ENCODE measurements at regions not wholly inside any gene's neighbourhood (a gene's known extent, or its start where the extent isn't known, plus 50 kb on each side); places are given as distances from the start of the nearest gene placed in this dataset.

DNA sequence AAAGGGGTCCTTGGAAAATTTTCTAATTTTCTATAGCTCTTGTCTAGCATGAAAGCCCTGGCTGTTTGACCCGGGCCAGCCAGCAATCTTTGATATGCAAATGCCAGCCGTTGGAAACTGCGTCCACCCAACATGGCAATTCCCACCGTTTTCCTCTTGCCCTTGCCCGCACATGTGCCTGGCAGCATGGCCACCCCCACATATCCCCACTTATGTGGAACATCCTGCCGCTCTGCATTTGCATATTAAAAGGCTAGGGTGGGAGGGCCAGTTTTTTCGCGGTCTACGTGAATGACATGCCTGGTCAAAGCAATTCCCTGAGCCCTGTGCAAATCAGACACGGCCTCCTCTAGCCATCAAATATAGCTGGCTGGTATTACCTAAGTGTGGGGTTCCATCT is 110.3 kb upstream of the TDRD3 start:
- no peak for DNase-seq

DNA sequence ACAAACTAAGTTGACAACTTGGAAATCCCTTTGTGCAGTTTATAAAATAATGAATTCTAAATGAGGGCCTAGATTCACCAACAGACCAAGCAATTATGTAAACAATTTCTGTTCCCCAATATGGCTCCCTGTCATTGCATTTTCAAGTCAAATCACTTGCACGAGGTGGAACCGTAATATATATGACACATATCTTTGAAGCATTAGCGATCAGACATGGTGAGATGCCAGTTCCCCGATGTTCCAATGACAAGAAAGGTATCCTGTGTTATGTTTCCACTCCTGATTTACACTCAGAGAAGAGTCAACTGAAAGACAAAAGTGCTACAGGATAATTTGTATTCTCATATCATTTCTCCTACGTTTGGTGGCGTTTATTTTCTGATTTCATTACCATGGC is 108.5 kb upstream of the TDRD3 start:
- DNase-seq: no peak

DNA sequence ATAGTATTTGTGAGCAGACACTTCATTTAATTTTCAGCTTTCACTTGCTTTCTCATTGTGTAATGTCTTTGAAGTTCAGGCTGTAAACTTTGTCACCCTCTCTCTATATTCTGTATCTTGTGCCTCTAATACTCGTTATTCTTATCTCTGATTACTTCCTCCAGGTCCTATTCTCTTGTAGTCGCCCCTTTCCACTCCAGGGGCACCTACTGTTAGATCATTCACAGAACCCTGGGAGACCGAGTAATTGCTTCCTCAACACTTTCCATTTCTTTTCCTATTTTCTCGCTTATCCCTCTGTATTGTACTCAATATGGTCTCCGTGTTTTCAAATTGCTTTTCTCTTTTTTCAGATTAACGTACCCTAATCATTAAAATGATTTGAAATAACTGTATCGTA is 93.9 kb upstream of the TDRD3 start:
- no peak for DNase-seq

DNA sequence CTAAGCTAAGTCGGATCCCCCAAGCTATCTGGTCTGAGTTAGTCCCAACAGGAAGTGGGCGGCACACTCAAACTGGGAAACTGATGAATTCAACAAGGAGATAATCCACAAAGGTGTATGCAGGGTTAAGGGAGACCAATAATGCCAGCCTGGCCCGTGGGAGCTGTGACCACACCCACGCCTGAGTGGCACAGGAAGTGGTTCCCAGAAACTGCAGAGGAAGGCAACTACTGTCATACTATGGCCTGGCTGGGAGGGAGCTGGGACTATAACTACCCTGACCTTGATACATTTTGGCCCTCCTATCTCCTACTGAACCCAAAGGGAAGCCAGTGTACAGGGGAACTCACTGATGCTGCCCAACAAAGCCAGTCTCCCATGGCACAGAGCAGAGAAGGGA is 85.5 kb upstream of the TDRD3 start:
- no peak for DNase-seq

DNA sequence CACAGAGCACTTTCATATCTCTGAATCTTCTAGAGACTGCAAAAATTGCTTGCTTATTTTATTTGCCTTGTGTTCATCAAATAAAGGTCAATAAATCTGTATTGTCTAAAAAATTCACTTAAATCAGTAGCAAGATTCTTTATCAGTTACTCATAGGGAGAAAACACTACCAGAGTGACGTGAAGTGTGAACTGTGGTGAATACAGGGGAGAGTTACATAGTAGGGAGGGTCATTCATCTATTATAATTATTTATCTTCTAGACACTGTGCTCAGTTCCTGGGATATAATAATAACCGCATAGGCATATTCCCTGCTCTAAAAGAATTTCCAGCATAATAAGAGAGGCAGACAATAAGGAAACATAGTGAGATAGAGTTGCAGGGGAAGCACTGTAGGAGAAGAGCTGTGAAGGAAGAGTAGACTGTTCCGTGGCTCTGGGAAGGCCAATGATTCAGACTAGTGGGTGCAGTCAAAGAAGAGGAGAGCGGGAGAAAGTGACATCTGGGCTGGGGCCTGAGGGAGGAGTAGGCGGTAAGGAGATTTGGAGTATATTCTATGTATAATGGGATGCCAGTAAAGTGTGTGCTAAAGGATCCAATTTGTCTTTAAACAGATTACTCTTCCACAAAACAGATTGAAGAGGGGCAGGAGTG is 84.0 kb upstream of the TDRD3 start:
- no peak for DNase-seq

DNA sequence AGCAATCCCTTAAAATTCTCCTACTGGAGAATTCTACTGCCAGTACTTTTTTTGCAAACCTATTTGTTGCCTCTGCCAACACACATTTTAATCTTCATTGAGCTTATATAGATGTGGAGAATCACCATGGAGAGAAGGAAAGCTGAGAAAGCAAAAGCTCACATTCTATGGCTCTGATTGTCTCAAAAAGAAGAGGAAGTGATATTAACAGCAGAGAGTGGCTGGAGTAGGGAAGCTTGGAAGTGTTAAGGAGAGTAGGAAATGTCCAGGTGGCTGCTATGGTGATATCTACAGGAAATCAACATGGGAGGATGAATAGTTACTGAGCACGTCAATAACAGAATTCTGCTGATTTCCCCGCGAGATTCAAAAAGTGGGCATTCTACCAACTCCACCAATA is 78.8 kb upstream of the TDRD3 start:
- DNase-seq: no peak

DNA sequence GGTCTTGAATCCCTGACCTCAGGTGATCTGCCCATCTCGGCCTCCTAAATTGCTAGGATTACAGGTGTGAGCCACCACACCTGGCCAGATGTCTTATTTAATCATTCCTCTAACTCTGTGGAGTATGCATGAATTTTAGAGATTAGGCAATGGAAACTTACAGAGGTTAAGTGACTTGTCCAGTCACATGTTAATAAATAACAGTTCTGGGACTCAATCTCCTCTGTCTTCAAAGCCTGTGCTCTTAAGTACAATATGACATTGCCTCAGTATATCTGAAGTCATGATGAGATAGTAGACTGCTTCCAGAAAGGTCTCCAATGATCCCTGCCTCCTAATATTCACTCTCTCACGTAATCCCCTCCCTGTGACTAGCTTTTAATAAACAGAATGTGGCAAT is 72.9 kb upstream of the TDRD3 start:
- DNase-seq: no peak

DNA sequence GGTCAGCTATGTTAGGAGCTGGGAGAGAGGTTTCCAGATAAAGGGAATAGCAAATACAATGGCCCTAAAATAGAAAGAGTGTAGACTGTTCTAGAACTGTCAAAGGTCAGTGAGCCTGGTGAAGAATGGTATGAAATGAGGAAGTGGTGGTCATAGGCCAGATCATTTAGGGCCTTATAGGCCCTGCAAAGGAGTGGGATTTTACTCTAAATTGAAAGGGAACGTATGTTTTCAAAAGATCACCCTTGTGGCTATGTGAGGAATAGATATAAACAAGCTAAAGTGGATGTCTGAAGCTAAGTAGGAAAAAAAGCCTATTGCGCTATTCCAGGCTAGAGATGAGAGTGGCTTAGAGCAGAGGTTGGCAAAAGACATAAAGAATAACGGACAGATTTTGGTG is 70.7 kb upstream of the TDRD3 start:
- DNase-seq: no peak

DNA sequence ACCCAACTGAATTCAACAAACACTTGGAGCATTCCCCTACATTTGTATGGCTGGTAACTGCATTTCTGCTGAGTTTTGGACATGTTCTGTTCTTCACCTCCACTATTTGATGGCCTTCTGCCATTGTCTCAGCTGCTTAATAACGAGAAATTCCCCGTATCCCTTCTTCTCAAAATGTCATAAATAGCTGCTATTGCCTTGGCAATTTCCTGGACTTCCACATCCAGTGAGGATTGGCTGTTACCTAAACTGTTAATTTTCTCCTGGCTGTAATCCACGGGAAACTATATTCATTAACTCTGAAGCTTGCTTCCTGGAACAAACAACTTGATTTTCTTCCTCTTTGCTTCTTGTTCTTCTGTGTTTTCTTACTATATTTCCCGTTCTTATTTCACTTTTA is 69.5 kb upstream of the TDRD3 start:
- no peak for DNase-seq

DNA sequence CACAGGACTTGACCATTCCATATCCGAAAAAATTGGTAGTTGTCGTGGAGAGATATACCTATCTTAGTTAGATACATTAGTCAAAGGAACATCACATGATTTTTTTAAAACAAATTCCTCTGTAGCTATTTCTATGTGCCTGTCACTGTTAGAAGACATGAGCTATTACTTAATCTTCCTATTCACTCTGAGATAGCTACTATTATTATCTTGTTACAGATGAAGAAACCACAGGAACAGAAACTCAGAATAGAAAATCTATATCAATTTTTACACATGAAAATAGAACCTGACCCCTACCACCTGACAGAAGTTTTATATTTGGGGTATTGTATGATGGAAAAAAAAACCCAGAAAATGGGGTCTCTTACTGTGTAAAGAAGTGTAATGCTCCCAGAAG is 68.9 kb upstream of the TDRD3 start:
- DNase-seq: no peak

DNA sequence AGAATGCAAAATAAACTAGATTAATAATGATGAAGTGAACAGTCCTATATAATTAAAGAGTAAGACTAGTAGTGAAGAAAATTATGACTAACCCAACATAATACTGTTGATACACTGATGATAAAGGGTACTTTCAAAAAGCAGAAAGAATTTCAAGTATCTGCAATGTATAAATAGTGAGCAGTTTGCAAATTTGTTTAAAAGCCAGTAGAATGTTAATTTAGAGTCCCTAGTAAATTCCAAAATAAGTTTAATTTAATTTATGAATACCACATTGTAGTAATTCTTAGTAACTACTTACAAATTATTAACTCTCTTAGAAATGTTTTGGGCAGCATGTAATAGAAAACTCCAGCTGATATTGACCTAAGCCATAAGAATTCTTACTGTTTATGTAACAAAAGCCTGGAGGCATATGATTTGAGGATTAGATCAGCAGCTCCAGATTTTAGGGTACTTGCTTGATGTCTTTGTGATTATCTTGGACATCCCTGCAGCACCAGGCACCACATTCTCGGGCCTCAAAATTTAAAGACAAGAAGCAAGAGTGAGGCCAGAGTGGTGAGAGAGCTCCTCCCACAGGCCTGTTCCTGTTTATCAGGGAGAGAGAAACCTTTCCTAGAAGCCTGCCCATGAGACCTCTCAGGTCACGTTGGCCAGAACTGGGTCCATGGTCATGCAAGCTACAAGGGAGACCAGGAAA is 67.6 kb upstream of the TDRD3 start:
- peak; percentile 45 for DNase-seq

DNA sequence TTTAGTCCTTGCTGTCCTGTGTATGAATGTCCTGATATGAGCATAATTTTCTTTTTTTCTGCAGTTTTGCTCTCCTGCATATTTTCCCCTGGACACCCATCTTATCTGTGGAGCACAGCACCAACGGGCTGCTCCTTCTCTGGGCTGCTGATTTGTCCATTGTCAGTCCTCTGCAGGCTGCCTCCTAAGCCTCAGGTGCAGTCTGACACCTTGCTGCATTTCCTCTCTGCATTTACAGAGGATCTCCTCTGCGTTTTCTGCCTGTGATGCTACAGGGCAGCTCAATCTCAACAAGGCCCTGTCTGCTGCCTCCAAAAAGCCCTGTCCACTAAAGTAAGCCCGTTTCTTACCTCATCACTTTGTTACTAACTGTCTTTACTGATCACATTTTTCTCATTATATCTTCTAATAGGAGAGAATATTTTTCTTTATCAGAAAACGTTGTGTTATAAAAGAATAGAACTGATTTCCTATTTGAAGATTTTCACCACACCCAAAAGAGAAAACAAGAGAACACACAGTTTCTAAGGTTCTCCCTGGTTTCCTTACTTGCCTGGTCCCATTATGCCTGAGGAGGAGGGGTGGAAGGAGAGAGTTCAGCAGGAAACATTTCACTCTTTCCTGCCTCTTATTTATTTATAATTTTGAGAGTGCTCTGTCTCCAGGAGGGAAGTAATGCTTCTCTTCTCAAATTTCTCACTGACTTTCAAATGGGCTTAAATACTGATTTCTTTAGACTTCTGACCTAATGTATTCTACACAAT is 65.6 kb upstream of the TDRD3 start:
- no peak for DNase-seq

DNA sequence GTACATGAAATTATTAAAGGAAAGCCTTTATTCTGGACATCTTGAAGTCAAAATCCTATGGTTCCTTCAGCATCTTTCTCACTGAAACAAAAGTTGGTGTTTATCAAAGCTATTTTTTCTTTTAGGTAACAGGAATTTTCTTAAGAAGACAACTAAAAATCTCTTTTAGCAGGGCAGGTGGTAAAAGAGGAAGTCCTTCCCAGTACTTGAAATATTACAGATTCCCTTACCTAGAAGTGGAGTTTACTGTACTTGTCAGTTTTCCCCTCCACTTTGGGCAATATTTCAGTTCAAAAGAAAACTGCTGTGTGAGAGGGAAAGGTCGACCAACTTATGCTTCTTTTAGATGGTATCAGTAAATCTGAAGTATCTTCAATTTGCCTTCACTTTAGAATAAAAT is 64.3 kb upstream of the TDRD3 start:
- DNase-seq: no peak

DNA sequence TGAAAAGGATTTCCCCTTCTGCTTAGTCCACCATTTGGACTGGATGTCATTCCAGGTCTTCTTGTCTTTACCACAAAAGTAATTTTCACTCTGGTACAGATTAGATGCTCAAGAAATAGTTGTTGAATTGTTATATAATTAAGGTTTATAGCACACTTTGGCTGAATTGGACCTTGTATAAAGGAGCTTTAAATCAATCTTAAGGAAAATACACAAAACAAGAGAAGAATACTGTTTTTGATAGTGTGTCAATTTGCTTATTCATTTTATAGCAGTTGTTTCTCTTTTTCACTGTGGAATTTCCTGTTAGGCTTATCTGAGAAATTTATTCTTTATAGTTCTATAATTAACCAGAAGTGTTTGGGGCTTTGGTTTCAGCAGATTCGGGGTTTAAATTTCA is 62.7 kb upstream of the TDRD3 start:
- DNase-seq: no peak

DNA sequence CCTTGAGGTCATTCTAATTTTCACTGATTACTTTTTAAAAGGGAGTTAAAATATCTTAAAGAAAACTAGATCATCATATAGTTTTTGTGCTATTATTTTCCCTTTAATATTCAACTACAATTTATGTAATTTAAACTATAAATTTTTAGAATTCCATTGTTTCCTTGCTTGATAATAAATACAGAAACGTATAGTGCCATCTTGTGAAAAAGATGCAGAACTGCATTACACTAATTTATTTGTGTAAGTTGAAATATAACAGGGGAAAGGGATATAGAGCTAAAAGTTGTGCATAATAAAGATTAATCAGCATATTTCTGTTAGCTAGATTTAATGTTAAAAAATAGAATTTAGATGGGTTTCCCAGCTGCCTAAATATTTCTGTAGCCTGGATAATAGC is 61.5 kb upstream of the TDRD3 start:
- DNase-seq: peak; percentile 29

DNA sequence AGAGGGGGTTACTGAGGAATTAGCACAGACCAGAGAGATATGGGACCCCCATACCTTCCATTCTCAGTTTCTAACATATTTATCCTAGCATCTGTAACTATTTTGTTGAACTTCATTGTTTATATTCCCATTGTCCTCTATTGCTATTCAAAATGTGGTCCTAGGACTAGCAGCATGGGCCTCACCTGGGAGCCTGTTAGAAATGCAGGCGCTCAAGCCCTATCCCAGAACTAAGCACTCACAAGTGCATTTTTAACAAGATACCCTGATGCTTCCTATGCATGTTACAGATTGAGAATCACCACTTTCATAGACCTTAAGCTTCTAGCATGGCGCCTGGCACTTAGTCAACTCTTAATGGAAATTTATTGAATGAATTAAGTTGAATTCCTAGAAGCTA is 58.3 kb upstream of the TDRD3 start:
- no peak for DNase-seq

DNA sequence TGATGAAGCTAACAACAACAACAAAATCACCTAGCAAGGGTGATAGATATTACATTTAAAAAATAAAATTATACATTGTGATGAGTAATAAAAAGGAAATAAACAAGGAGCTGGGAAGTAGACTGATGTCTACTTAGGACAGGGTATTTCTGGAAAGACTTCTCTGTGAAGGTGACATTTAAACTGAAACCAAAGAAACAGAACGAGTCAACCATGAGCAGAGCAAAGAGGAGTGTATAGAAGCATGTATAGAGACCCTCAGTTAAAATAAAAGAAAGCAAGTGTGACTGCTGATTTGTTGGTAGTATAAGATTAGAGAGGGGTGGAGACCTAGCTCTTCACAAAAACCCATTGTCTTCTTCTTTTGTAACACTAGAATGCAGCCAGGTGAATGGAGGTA is 53.0 kb upstream of the TDRD3 start:
- DNase-seq: no peak

DNA sequence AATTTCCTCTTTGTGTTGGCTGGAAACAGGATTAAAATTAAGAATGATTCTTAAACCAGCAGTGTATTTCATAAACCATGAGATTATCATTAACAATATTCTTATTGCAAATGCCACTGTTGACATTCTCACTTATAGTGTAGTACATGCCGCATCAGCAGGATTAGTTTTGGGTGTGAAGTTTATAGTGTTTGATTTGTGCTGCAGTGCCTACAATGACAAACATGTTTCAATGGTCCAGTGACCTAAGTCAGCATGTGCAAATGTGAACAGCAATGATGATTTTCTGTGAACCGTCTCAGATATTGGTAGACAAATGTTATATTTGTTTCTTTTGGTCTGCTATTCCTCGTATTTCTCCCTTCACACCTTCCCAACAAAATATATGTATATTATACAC is 49.8 kb upstream of the TDRD3 start:
- DNase-seq: no peak
